Fibroblast of pulmonary artery (primary cell): ENCODE measurements at regions not wholly inside any gene's neighbourhood (a gene's known extent, or its start where the extent isn't known, plus 50 kb on each side); places are given as distances from the start of the nearest gene placed in this dataset.

Experiments used
- DNase-seq: peaks from one replicate; pipeline ENCODE4 v3.0.0-alpha.2; 2010; ENCODE audit warnings: low read depth
- H3K4me3 ChIP-seq: replicated peaks from 2 replicates; pipeline ENCODE4 v1.5.1; 2011; ENCODE audit warnings: low read depth, mild to moderate bottlenecking, control low read depth, low read length, moderate library complexity
- CTCF ChIP-seq: IDR thresholded peaks from 2 replicates; pipeline ENCODE4 v1.5.1; 2011; ENCODE audit warnings: mild to moderate bottlenecking, control low read depth, low read length, inconsistent platforms; ENCODE audit errors: missing control alignments

- no peak for DNase-seq
- H3K4me3 ChIP-seq = no peak overlapping the region
- no peak for TF ChIP-seq CTCF
These were observed 84.9 kb upstream of the SDK2 start for GRCh38 chr17:73729101-73729500.

GRCh38 chr17:73731733-73732132 lies 87.5 kb upstream of the SDK2 start:
- DNase-seq = no peak

GRCh38 chr17:73733517-73733916 lies 89.3 kb upstream of the SDK2 start:
- H3K4me3 ChIP-seq = no peak overlapping the region
- DNase-seq = no peak
- TF ChIP-seq CTCF = no peak

More at GRCh38 chr17:73731733-73732132, 87.5 kb upstream of the SDK2 start:
- H3K4me3 ChIP-seq = no peak overlapping the region
- no peak for TF ChIP-seq CTCF

GRCh38 chr17:73735245-73735644 lies 91.0 kb upstream of the SDK2 start:
- H3K4me3 ChIP-seq = no peak overlapping the region
- DNase-seq = no peak
- TF ChIP-seq CTCF = no peak

- no peak for TF ChIP-seq CTCF
- H3K4me3 ChIP-seq = no peak overlapping the region
- DNase-seq = no peak
These were observed 94.7 kb upstream of the SDK2 start for GRCh38 chr17:73738751-73739575.

- no peak for DNase-seq
- no peak overlapping the region for H3K4me3 ChIP-seq
- no peak for TF ChIP-seq CTCF
These were observed 96.1 kb upstream of the SDK2 start for GRCh38 chr17:73740370-73740769.

- TF ChIP-seq CTCF = no peak
- no peak overlapping the region for H3K4me3 ChIP-seq
- DNase-seq = no peak
These were observed 98.7 kb upstream of the SDK2 start for GRCh38 chr17:73742948-73743381.
